Smooth muscle cell (in vitro differentiated cells): ENCODE measurements at regions not wholly inside any gene's neighbourhood (a gene's known extent, or its start where the extent isn't known, plus 50 kb on each side); places are given as distances from the start of the nearest gene placed in this dataset.

Experiments
- DNase-seq: peaks from one replicate; lab custom pipeline; 2025; ENCODE audit not compliant: unreplicated experiment; lab: John Stamatoyannopoulos, UW
- H2AFZ ChIP-seq: fragments of 200-600 bp; sonication (generic); 2 replicates; pipeline ENCODE4 v1.6.0; 2016; ENCODE audit warnings: antibody characterized with exemption, low read depth, mild to moderate bottlenecking
- H3F3A ChIP-seq: fragments of 200-600 bp; sonication (generic); 2 replicates; pipeline ENCODE4 v1.6.0; 2017; ENCODE audit warnings: antibody characterized with exemption, low read depth
- H3K27ac ChIP-seq: fragments of 200-600 bp; sonication (generic); 2 replicates; pipeline ENCODE4 v1.5.1; 2016; ENCODE audit warnings: low read depth, mild to moderate bottlenecking
- H3K27me3 ChIP-seq: fragments of 200-600 bp; sonication (generic); 2 replicates; pipeline ENCODE4 v1.6.1; 2016; ENCODE audit warnings: low read depth, mild to moderate bottlenecking
- H3K36me3 ChIP-seq: fragments of 200-600 bp; sonication (generic); 2 replicates; pipeline ENCODE4 v1.5.1; 2016; ENCODE audit warnings: low read depth
- H3K4me1 ChIP-seq: fragments of 200-600 bp; sonication (generic); 2 replicates; pipeline ENCODE4 v1.5.1; 2016; ENCODE audit warnings: low read depth
- H3K4me2 ChIP-seq: fragments of 200-600 bp; sonication (generic); 2 replicates; pipeline ENCODE4 v1.6.0; 2016; ENCODE audit warnings: mild to moderate bottlenecking
- H3K4me3 ChIP-seq: fragments of 200-600 bp; sonication (generic); 2 replicates; pipeline ENCODE4 v1.5.1; 2016; ENCODE audit warnings: mild to moderate bottlenecking
- H3K79me2 ChIP-seq: fragments of 200-600 bp; sonication (generic); 2 replicates; pipeline ENCODE4 v1.6.0; 2016; ENCODE audit warnings: low read depth, mild to moderate bottlenecking
- H3K9ac ChIP-seq: fragments of 200-600 bp; sonication (generic); 2 replicates; pipeline ENCODE4 v1.6.0; 2016; ENCODE audit warnings: low read depth
- H3K9me3 ChIP-seq: fragments of 200-600 bp; sonication (generic); replicated peaks from 2 replicates; pipeline ENCODE4 v1.5.1; 2016; ENCODE audit warnings: low read depth
- H4K20me1 ChIP-seq: fragments of 200-600 bp; sonication (generic); 2 replicates; pipeline ENCODE4 v1.6.0; 2016; ENCODE audit warnings: low read depth
- WGBS: methylation state at CpG from one replicate; pipeline ENCODE4 v1.1.7; 2016; ENCODE audit warnings: low lambda C conversion rate; 5-methylcytosine and 5-hydroxymethylcytosine counted together
- TF ChIP-seq, protein P1 (sequence below): fragments of 200-600 bp; sonication (generic); IDR thresholded peaks from 2 replicates; pipeline ENCODE4 v1.5.1; 2017; ENCODE audit warnings: borderline replicate concordance, mild to moderate bottlenecking, antibody characterized with exemption; ENCODE audit not compliant: insufficient read depth, poor library complexity, severe bottlenecking

DNA sequence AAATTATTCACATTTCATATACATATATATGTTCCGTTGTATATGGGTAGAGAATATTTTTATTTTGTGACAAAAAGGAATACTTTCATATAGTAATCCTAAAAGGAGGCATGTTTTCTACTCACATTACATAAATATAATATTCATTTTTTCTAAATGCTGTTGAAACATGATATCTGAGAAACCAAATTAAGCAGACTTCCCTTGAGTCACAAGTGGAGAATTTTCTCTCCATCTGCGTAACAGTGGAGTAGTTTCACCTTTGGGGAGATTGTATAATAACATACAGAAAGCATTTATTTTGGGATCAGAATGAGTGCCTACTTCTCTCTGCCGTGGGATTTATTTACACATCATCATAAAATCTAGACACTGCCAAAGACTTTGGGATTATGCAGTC, 849.8 kb downstream of the NSUN3 start:
- WGBS, result 84% methylated on average over 3 of the region's 3 CpGs

DNA sequence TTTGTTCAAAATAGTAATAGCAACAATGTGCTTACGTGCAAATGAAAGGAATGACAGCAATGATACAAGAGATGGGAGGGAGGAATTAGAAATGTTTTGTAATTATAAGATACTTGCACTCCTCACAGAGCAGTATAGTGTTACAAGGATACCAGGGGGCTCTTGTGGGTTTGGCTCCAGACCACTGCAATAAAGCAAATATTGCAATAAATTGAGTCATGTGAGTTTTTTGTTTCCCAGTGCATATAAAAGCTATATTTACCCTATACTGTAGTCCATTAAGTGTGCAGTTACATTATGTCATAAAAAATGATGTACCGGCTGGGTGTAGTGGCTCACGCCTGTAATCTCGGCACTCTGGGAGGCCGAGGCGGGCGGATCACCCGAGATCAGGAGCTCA, 864.3 kb downstream of the NSUN3 start:
- Histone ChIP-seq H3K79me2 (no peaks in the 10 kb centered on the region), H3K4me1 (no peaks in the 10 kb centered on the region), H3K9me3 (no peaks in the 10 kb centered on the region), H3K27ac (no peak overlapping the region), H3K4me2 (no peak overlapping the region), H3K4me3 (no peak overlapping the region), H3K27me3 (no peaks in the 10 kb centered on the region), H3K9ac (no peak overlapping the region), H4K20me1 (no peaks in the 10 kb centered on the region), H3K36me3 (no peaks in the 10 kb centered on the region), H3F3A (peaks cover 7% of the 10 kb centered on the region), H2AFZ (no peak overlapping the region)
- 96% methylated on average over 8 of the region's 8 CpGs for WGBS
- no peak for DNase-seq
- TF ChIP-seq, protein P1, sequence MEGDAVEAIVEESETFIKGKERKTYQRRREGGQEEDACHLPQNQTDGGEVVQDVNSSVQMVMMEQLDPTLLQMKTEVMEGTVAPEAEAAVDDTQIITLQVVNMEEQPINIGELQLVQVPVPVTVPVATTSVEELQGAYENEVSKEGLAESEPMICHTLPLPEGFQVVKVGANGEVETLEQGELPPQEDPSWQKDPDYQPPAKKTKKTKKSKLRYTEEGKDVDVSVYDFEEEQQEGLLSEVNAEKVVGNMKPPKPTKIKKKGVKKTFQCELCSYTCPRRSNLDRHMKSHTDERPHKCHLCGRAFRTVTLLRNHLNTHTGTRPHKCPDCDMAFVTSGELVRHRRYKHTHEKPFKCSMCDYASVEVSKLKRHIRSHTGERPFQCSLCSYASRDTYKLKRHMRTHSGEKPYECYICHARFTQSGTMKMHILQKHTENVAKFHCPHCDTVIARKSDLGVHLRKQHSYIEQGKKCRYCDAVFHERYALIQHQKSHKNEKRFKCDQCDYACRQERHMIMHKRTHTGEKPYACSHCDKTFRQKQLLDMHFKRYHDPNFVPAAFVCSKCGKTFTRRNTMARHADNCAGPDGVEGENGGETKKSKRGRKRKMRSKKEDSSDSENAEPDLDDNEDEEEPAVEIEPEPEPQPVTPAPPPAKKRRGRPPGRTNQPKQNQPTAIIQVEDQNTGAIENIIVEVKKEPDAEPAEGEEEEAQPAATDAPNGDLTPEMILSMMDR, result no peak

More for the DNA sequence above, 849.8 kb downstream of the NSUN3 start:
- Histone ChIP-seq H2AFZ (no peak overlapping the region), H4K20me1 (no peaks in the 10 kb centered on the region), H3F3A (no peaks in the 10 kb centered on the region), H3K4me1 (no peaks in the 10 kb centered on the region), H3K4me2 (no peak overlapping the region), H3K36me3 (no peaks in the 10 kb centered on the region), H3K9me3 (no peaks in the 10 kb centered on the region), H3K27me3 (no peaks in the 10 kb centered on the region), H3K27ac (no peak overlapping the region), H3K9ac (no peak overlapping the region), H3K79me2 (no peaks in the 10 kb centered on the region), H3K4me3 (no peak overlapping the region)
- TF ChIP-seq, protein P1, result no peak
- DNase-seq, result no peak

DNA sequence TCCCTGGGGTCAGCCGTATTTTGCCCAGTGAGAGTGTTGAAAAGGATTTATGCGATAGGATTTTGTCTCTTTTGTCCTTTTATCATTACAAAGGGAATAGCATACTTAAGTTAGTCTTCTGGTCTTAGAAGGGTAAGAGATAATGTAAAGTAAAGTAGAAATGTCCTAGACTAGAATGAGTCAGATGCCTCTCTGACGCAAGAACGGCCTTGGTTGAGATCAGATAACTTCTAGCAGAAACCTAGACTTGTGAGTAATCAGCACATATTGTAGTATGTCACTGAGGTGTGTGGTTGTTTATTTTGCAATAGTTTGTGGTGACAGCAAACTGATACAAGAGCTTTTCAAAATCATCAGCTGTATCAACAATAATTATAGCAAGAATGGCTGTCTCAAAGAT, 866.1 kb downstream of the NSUN3 start:
- Histone ChIP-seq H4K20me1 (no peaks in the 10 kb centered on the region), H3F3A (peaks cover 7% of the 10 kb centered on the region), H3K36me3 (no peaks in the 10 kb centered on the region), H3K4me1 (no peaks in the 10 kb centered on the region), H2AFZ (no peak overlapping the region), H3K4me2 (peak overlapping the region; percentile 71), H3K9me3 (no peaks in the 10 kb centered on the region), H3K4me3 (no peak overlapping the region), H3K79me2 (no peaks in the 10 kb centered on the region), H3K9ac (peak overlapping the region; percentile 63), H3K27me3 (no peaks in the 10 kb centered on the region), H3K27ac (peak overlapping the region; percentile 92)
- TF ChIP-seq, protein P1, result no peak
- WGBS, result 9% methylated on average over 4 of the region's 4 CpGs
- no peak for DNase-seq

DNA sequence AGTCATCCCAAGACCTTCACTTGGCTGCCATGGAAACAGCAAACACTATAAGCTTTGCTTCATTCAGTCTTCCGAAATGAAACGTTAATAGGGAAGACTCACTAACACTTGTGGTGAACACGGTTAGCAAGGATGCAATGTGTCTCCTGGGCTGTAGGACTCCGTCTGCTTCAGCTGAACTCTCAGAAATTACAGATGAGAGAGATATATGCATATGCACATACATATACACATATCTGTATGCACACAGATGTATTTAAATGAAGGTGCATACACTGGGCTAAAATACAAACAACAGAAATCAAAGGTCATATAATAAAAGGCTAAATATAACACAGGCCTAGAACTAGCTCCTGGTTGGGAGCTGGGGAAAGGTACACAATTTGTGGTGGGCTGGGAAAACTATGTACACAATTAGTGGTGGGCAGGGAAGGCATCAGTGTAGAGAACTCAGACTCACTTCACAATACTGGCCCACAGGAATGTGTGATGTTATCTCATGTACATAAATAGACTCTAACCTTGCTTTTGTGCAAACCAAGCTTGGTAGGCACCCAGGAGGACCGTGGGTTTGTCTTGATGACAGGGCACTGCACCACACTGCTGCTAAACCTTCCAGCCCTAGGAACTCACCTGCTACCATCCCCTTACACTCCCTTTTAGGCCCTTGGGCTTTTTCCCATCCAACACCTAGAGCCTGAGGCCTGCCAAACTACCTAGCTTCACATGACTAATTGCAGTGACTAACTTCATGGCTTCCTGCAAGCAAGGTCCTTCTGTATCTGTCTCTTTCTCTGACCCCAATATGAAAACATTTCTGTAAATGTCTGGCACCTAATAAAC, 873.1 kb downstream of the NSUN3 start:
- Histone ChIP-seq H3K27ac (peak overlapping the region; percentile 47), H3F3A (no peaks in the 10 kb centered on the region), H3K36me3 (no peaks in the 10 kb centered on the region), H3K79me2 (no peaks in the 10 kb centered on the region), H3K9me3 (no peaks in the 10 kb centered on the region), H2AFZ (no peak overlapping the region), H3K27me3 (no peaks in the 10 kb centered on the region), H3K4me2 (no peak overlapping the region), H3K4me3 (no peak overlapping the region), H3K9ac (no peak overlapping the region), H4K20me1 (no peaks in the 10 kb centered on the region), H3K4me1 (no peaks in the 10 kb centered on the region)
- TF ChIP-seq, protein P1, result no peak
- no peak for DNase-seq
- 89% methylated on average over 5 of the region's 5 CpGs for WGBS
